Adipocyte (in vitro differentiated cells): ENCODE measurements at regions not wholly inside any gene's neighbourhood (a gene's known extent, or its start where the extent isn't known, plus 50 kb on each side); places are given as distances from the start of the nearest gene placed in this dataset.
A peak's percentile ranks its signal among the peaks of the same experiment; 100 is the strongest.

Experiments
- DNase-seq: peaks from one replicate; pipeline ENCODE4 v3.0.0-alpha.2; 2015; ENCODE audit warnings: low read depth
- H3K27me3 ChIP-seq: replicated peaks from 2 replicates; pipeline ENCODE4 v1.7.0; 2013; ENCODE audit warnings: mild to moderate bottlenecking, low read length, moderate library complexity; ENCODE audit not compliant: control insufficient read depth, insufficient read depth
- H3K36me3 ChIP-seq: 2 replicates; pipeline ENCODE4 v1.7.0; 2013; ENCODE audit warnings: low read length, mild to moderate bottlenecking, moderate library complexity; ENCODE audit not compliant: control insufficient read depth, insufficient read depth, severe bottlenecking
- H3K4me1 ChIP-seq: 2 replicates; pipeline ENCODE4 v1.7.0; 2013; ENCODE audit warnings: mild to moderate bottlenecking, low read length, moderate library complexity; ENCODE audit not compliant: control insufficient read depth, insufficient read depth
- H3K4me3 ChIP-seq: 2 replicates; pipeline ENCODE4 v1.7.0; 2013; ENCODE audit warnings: mild to moderate bottlenecking, low read length, moderate library complexity
- H3K9ac ChIP-seq: 2 replicates; pipeline ENCODE4 v1.7.0; 2013; ENCODE audit warnings: mild to moderate bottlenecking, low read length, moderate library complexity
- H3K9me3 ChIP-seq: 2 replicates; pipeline ENCODE4 v1.7.0; 2013; ENCODE audit warnings: mild to moderate bottlenecking, low read length, moderate library complexity; ENCODE audit not compliant: control insufficient read depth

DNA sequence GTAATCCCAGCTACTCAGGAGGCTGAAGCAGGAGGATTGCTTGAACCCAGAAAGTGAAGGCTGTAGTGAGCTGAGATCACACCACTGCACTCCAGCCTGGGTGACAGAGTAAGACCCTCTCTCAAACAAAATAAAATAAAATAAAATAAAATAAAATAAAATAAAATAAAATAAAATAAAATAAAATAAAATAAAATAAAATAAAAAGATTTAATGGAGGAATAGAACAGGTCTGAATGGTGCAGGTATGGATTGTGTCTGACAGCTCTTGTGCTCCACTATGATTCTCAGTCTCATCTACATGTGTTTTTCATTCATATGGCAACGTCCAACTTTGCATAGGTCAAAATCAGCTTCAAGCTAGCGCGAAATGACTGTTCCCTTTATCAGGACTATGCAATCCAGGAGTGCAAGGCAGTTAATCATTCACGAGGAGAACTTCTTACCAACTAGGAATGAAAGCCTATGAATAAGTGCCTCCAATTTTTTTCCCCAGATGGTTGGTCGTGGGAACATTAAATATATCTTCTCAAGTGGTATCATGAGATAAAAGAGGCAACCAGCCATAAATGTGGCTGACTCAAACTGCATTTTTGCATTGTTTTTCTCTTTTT, 1392.3 kb upstream of the CDH9 start:
- Histone ChIP-seq H3K4me3 (no peak overlapping the region), H3K9me3 (no peaks in the 10 kb centered on the region), H3K9ac (no peak overlapping the region), H3K4me1 (no peaks in the 10 kb centered on the region), H3K27me3 (no peaks in the 10 kb centered on the region), H3K36me3 (no peaks in the 10 kb centered on the region)
- DNase-seq, result no peak

DNA sequence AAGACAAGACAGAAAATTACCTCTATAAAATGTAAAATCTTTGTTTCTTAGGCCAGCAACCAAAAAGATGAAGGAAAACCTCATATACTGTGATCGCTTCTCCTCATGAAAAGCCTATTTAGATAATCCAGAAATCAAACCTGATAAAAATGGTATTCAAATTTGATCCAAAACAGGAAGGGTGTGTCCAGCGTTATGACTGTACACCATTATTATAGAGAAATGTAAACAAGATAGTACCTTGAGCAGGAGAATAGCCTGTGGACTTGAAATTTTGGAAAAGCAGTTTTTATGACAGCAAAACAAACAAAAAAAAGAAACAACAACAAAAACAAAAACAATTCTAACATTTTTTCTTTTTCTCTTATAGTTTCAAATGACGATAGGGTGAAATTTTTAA, 1382.8 kb upstream of the CDH9 start:
- Histone ChIP-seq H3K9me3 (peaks cover 7% of the 10 kb centered on the region), H3K9ac (no peak overlapping the region), H3K4me3 (no peak overlapping the region), H3K4me1 (no peaks in the 10 kb centered on the region), H3K36me3 (no peaks in the 10 kb centered on the region), H3K27me3 (no peaks in the 10 kb centered on the region)
- DNase-seq, result no peak

DNA sequence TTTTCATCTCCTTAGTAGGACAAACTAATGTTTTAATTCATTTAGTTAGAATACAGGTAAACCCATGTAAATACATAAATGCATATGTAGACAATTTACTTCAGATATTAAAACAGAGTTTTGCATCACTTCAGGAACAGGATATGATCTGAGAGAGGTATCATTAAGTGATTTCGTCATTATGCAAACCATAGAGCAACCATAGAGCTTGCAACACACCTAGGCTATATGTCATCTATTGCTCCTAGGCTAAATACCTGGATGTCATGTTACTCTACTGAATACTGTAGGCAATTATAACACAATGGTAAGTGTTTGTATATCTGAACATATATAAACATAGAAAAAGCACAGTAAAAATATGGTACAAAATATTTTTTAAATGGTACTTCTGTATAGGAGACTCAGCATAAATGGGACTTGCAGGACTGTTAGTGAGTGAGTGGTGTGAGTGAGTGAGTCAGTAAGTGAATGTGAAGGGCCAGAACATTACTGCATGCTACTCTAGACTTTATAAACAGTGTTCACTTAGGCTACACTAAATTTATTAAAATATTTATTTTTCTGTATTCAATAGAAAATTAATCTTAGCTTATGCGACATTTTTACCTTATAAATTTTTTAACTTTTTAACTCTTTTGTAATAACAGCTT, 1377.5 kb upstream of the CDH9 start:
- Histone ChIP-seq H3K4me1 (no peaks in the 10 kb centered on the region), H3K9me3 (peaks cover 7% of the 10 kb centered on the region), H3K9ac (no peak overlapping the region), H3K27me3 (no peaks in the 10 kb centered on the region), H3K4me3 (no peak overlapping the region), H3K36me3 (no peaks in the 10 kb centered on the region)
- no peak for DNase-seq

DNA sequence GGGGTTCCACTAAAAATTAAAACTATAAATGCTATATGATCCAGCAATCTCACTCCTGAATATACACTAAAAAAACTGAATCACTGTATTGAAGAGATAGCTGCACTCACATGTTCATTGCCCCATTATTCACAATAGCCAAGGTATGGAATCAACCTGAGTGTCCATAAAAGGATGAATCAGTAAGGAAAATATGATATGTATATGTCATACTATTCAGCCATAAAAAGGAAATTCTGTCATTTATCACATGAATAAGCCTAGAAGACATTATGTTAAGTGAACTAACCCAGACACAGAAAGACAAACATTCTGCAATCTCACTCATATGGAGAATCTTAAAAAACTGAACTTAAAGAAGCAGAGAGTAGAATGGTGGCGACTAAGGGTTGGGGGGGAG, 1376.2 kb upstream of the CDH9 start:
- Histone ChIP-seq H3K9ac (no peak overlapping the region), H3K9me3 (peaks cover 7% of the 10 kb centered on the region), H3K4me3 (no peak overlapping the region), H3K27me3 (no peaks in the 10 kb centered on the region), H3K36me3 (no peaks in the 10 kb centered on the region), H3K4me1 (no peaks in the 10 kb centered on the region)
- no peak for DNase-seq

DNA sequence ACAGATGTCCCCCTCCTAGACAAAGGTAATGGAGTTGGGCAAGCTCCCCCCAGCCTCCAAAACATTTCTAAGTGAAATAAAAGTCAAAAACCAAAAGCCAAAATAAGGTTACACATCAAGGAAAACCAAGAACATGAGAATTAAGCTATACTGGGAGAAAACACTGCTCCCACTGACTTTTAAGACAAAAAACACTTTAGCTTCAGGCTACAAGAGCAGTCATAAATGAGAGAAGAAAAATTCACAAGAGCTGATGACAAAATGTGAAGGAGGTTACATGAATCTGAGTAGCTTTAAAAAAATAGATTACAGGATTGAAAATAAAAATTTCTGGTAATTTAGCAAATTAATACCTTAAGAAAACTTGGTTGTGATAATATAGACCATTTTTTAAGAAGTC, 1370.3 kb upstream of the CDH9 start:
- no peak for DNase-seq
- no peak overlapping the region for H3K9ac ChIP-seq
- no peaks in the 10 kb centered on the region for H3K9me3 ChIP-seq
- no peaks in the 10 kb centered on the region for H3K27me3 ChIP-seq
- no peaks in the 10 kb centered on the region for H3K36me3 ChIP-seq
- H3K4me1 ChIP-seq, result no peaks in the 10 kb centered on the region
- H3K4me3 ChIP-seq, result no peak overlapping the region

DNA sequence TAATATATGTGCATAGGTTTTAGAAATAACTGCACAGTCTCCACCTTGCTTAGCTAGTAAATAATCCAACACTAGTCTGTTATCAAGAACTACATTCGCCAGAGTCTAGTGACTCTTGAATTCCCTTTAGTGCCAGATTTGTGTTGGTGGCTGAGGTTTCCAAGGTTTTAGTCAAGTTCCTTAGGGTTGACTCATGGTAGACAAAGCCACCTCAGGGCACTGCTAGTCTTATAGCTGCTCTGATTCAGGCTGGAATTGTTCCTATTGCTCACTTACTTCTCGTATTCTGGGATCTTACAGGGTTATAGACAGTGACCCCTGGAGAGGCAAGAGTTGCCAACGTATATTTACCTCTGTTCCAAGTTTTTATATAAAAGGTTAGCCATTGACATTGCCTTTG, 1369.8 kb upstream of the CDH9 start:
- Histone ChIP-seq H3K4me1 (no peaks in the 10 kb centered on the region), H3K9ac (no peak overlapping the region), H3K9me3 (no peaks in the 10 kb centered on the region), H3K36me3 (no peaks in the 10 kb centered on the region), H3K27me3 (no peaks in the 10 kb centered on the region), H3K4me3 (no peak overlapping the region)
- peak; percentile 81 for DNase-seq

DNA sequence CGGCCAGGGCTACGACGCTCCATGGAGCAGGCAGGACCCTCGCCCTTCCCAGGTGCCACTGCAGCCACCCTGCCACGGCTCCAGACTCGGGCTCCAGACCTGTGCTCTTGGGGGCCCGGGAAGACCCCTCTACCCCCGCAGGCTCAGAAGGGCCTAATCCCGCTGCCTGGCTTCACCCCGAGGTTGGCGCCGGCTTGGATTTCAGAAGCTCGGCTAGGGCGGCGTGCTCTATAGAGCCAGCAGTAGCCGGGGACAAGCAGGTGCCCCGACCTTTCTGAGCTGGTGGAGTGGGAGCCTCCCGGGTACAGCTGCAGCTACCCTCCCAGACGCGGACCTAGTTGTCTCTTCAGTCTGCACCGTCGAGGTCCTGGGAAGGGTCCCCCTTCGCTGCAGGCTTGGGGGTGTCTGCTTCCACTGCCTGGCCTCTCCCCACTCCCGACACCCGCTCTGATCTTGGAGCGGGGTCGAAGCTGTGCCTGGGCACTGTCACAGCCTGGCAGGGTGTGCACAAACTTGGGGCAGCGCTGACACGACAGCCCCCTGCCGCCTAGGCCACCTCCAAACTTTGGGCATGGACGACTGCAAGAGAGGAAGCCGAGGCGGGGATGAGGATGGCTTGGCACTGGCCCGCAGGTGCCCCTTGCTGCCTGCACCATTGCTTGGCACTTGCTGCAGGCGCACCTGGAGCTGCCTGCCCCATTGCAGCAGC, 1366.1 kb upstream of the CDH9 start:
- Histone ChIP-seq H3K4me3 (no peak overlapping the region), H3K9me3 (no peaks in the 10 kb centered on the region), H3K4me1 (no peaks in the 10 kb centered on the region), H3K27me3 (no peaks in the 10 kb centered on the region), H3K9ac (no peak overlapping the region), H3K36me3 (no peaks in the 10 kb centered on the region)
- no peak for DNase-seq

DNA sequence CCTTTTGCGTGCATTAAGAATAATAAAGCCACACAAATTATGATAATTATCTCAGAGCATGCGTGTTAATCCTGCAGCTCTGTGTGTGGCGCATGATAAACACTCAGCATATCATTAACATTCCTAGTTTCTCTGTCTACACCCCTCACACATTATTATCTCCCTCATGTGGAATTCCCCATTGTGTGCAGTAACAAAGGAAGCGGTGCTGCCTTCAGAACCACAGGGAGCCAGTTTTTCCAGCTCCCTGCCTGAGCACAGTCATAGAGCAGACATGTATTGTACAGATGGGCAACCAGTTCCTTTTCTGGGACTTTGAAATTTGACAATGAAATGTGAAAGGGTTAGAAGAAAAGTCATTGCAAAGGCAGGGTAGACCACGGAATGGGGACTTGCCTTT, 1365.5 kb upstream of the CDH9 start:
- no peaks in the 10 kb centered on the region for H3K9me3 ChIP-seq
- no peaks in the 10 kb centered on the region for H3K27me3 ChIP-seq
- no peaks in the 10 kb centered on the region for H3K4me1 ChIP-seq
- H3K4me3 ChIP-seq, result no peak overlapping the region
- H3K36me3 ChIP-seq, result no peaks in the 10 kb centered on the region
- no peak for DNase-seq
- no peak overlapping the region for H3K9ac ChIP-seq

DNA sequence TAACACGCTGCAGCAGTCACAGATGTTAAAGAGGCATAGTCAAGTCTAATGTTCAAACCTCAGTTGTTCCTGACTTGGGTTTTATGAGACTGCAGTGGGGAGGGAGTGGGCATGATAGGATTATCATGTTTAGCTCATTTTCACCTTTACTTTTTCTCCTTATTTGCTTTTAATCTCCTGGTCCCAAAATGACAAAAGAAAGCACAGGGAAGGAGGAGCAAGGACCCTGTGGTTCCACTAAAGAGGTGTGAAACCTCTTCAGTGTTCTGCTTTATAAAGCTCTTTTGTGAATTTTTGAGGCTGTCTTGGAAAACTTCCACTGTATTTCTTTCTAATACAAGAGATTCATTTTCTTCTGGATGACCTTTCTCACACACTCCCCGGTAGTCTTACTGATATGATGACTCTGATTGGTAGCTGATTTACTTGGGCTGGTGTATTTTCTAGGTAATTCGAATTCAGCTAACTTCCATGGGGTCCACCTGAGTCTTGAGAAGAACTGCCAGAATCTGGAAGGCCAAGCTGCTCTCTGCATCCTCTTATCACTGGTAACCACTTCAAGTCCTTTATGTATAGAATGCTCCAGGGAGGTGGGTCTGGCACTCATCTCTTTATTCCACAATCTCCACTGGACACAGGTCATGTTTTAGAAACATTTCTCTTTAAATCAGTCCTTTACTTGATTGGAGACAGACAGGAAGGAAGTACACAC, 1364.4 kb upstream of the CDH9 start:
- Histone ChIP-seq H3K4me1 (no peaks in the 10 kb centered on the region), H3K4me3 (no peak overlapping the region), H3K9ac (no peak overlapping the region), H3K36me3 (no peaks in the 10 kb centered on the region), H3K27me3 (no peaks in the 10 kb centered on the region), H3K9me3 (no peaks in the 10 kb centered on the region)
- DNase-seq, result no peak

DNA sequence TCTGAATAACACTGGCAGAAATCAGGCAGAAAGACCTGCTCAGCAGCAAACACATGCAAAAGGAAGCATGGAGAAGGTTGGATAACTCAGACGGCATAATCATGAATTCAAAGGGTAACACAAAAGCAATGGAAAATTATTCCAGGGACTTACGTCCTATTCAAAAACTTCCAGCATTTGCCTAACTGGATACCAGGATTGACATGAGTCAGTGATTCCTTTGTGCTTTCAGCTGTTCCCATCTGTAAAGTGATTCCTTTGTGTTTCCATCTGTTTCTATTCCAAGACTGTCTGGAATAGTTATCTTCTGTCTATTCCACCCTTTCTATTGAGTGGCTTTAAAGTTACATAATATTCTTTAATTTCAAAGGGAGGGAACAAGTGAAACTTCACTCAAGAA, 1361.7 kb upstream of the CDH9 start:
- H3K9me3 ChIP-seq, result no peaks in the 10 kb centered on the region
- H3K9ac ChIP-seq, result no peak overlapping the region
- no peaks in the 10 kb centered on the region for H3K36me3 ChIP-seq
- no peaks in the 10 kb centered on the region for H3K27me3 ChIP-seq
- no peaks in the 10 kb centered on the region for H3K4me1 ChIP-seq
- H3K4me3 ChIP-seq, result no peak overlapping the region
- no peak for DNase-seq

DNA sequence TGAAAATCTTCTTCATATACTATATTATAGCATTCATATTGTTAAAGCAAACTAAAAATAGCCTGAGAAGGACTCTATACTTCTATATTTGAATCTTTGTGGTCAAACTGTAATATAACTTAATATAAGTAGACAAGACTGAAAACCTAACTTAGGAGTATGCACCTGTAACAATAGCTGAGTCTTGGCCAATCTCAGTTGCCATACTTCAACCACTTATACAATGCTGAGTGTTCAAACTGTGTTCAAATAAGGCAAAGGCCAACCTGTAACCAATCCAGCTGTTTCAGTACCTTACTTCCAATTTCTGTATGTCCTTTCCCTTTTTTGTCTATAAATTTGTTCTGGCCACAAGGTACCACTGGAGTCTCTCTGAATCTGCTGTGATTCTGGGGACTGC, 1360.8 kb upstream of the CDH9 start:
- Histone ChIP-seq H3K36me3 (no peaks in the 10 kb centered on the region), H3K27me3 (no peaks in the 10 kb centered on the region), H3K4me1 (no peaks in the 10 kb centered on the region), H3K4me3 (no peak overlapping the region), H3K9ac (no peak overlapping the region), H3K9me3 (no peaks in the 10 kb centered on the region)
- no peak for DNase-seq
